ENCODE measurements at regions not wholly inside any gene's neighbourhood (a gene's known extent, or its start where the extent isn't known, plus 50 kb on each side); places are given as distances from the start of the nearest gene placed in this dataset.

- DNase-seq = no peak
Measured at GRCh38 chr12:127729381-127729780, 537.6 kb upstream of the TMEM132C start.

- no peak for DNase-seq
Measured at GRCh38 chr12:127731657-127732056, 535.3 kb upstream of the TMEM132C start.

- DNase-seq = no peak
Measured at GRCh38 chr12:127742231-127742630, 524.7 kb upstream of the TMEM132C start.

- DNase-seq = no peak
Measured at GRCh38 chr12:127745469-127746212, 521.3 kb upstream of the TMEM132C start.

GRCh38 chr12:127749416-127749815, 517.6 kb upstream of the TMEM132C start:
- no peak for DNase-seq

- DNase-seq = no peak
Measured at GRCh38 chr12:127750076-127750840, 516.7 kb upstream of the TMEM132C start.

- no peak for DNase-seq
Measured at GRCh38 chr12:127752802-127753201, 514.2 kb upstream of the TMEM132C start.

- DNase-seq = no peak
Measured at GRCh38 chr12:127760357-127760756, 506.6 kb upstream of the TMEM132C start.

GRCh38 chr12:127760996-127761395, 506.0 kb upstream of the TMEM132C start:
- peak in 13 of 56 donors; percentile 2 to 31 (median 13) for DNase-seq

- DNase-seq = peak in 40 of 56 donors; percentile 1 to 78 (median 32)
Measured at GRCh38 chr12:127761880-127762279, 505.1 kb upstream of the TMEM132C start.

GRCh38 chr12:127767656-127768055, 499.3 kb upstream of the TMEM132C start:
- DNase-seq = no peak

GRCh38 chr12:127770118-127770517, 496.9 kb upstream of the TMEM132C start:
- DNase-seq = no peak

- DNase-seq = no peak
Measured at GRCh38 chr12:127771546-127771945, 495.4 kb upstream of the TMEM132C start.

GRCh38 chr12:127773520-127773919, 493.4 kb upstream of the TMEM132C start:
- DNase-seq = no peak

- DNase-seq = peak in 3 of 56 donors; percentile 7 to 15 (median 12)
Measured at GRCh38 chr12:127774828-127775227, 492.1 kb upstream of the TMEM132C start.

GRCh38 chr12:127779301-127780045, 487.5 kb upstream of the TMEM132C start:
- no peak for DNase-seq

- no peak for DNase-seq
Measured at GRCh38 chr12:127780881-127781280, 486.1 kb upstream of the TMEM132C start.

- no peak for DNase-seq
Measured at GRCh38 chr12:127781336-127781735, 485.6 kb upstream of the TMEM132C start.

GRCh38 chr12:127785540-127785939, 481.4 kb upstream of the TMEM132C start:
- DNase-seq = peak in 3 of 56 donors; percentile 17 to 26 (median 17)

- DNase-seq = peak in 1 of 56 donors; percentile 10
Measured at GRCh38 chr12:127785986-127786590, 480.9 kb upstream of the TMEM132C start.

- no peak for DNase-seq
Measured at GRCh38 chr12:127787544-127787943, 479.4 kb upstream of the TMEM132C start.
